HG02970 (cell line): ENCODE measurements at regions not wholly inside any gene's neighbourhood (a gene's known extent, or its start where the extent isn't known, plus 50 kb on each side); places are given as distances from the start of the nearest gene placed in this dataset.

Experiments used
- ATAC-seq: cut with Tn5 transposase; IDR thresholded peaks from one replicate; pipeline ENCODE4 v1.9.1; 2021; ENCODE audit warnings: mild to moderate bottlenecking, moderate library complexity, moderate number of reproducible peaks; ENCODE audit not compliant: unreplicated experiment, low FRiP score

GRCh38 chr5:3933536-3933935, 337.9 kb downstream of the IRX1 start:
- ATAC-seq = no peak

- no peak for ATAC-seq
These were observed 338.3 kb downstream of the IRX1 start for GRCh38 chr5:3933966-3934365.

GRCh38 chr5:3943859-3944258, 348.2 kb downstream of the IRX1 start:
- ATAC-seq = no peak

- no peak for ATAC-seq
These were observed 349.3 kb downstream of the IRX1 start for GRCh38 chr5:3944930-3945329.

GRCh38 chr5:3948838-3949237, 353.2 kb downstream of the IRX1 start:
- no peak for ATAC-seq

- ATAC-seq = no peak
These were observed 358.6 kb downstream of the IRX1 start for GRCh38 chr5:3954199-3954598.

- no peak for ATAC-seq
These were observed 359.0 kb downstream of the IRX1 start for GRCh38 chr5:3954633-3955032.

GRCh38 chr5:3957658-3958057, 362.0 kb downstream of the IRX1 start:
- ATAC-seq = no peak

GRCh38 chr5:3958389-3958788, 362.8 kb downstream of the IRX1 start:
- ATAC-seq = no peak

GRCh38 chr5:3962113-3962512, 366.5 kb downstream of the IRX1 start:
- no peak for ATAC-seq

GRCh38 chr5:3963652-3964051, 368.0 kb downstream of the IRX1 start:
- no peak for ATAC-seq

- no peak for ATAC-seq
These were observed 384.5 kb downstream of the IRX1 start for GRCh38 chr5:3980156-3980555.

- ATAC-seq = no peak
These were observed 392.2 kb downstream of the IRX1 start for GRCh38 chr5:3987867-3988266.

- ATAC-seq = no peak
These were observed 398.3 kb downstream of the IRX1 start for GRCh38 chr5:3993856-3994473.

- no peak for ATAC-seq
These were observed 399.0 kb downstream of the IRX1 start for GRCh38 chr5:3994628-3995027.

- no peak for ATAC-seq
These were observed 400.5 kb downstream of the IRX1 start for GRCh38 chr5:3995954-3996619.

- ATAC-seq = no peak
These were observed 401.2 kb downstream of the IRX1 start for GRCh38 chr5:3996707-3997336.

- no peak for ATAC-seq
These were observed 402.0 kb downstream of the IRX1 start for GRCh38 chr5:3997670-3998069.

- ATAC-seq = no peak
These were observed 404.3 kb downstream of the IRX1 start for GRCh38 chr5:3999929-4000328.

- ATAC-seq = no peak
These were observed 405.4 kb downstream of the IRX1 start for GRCh38 chr5:4001004-4001403.

GRCh38 chr5:4001758-4002533, 406.3 kb downstream of the IRX1 start:
- ATAC-seq = no peak
